ENCODE measurements at regions not wholly inside any gene's neighbourhood (a gene's known extent, or its start where the extent isn't known, plus 50 kb on each side); places are given as distances from the start of the nearest gene placed in this dataset.

GRCh38 chr9:80646211-80646610 lies 1043.1 kb downstream of the TLE1 start:
- WGBS, result 91% methylated on average over 4 of the region's 4 CpGs

DNA sequence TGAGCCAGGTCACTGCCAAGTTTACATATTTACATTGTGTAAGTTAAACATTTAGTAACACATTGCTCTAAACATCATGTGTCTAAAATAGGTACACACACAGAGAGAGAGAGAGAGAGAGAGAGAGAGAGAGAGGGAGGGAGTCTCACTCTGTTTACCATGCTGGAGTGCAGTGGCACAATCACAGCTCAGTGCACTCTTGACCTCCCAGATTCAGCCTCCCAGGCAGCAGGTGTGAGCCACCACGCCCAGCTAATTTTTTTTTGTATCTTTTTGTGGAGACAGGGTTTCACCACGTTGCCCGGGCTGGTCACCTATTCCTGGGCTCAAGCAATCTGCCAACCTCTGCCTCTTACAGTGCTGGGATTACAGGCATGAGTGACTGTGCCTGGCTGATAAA lies 1045.3 kb downstream of the TLE1 start:
- Histone ChIP-seq H3K4me1 (ENCODE audit: control insufficient read depth in 2 of 2, insufficient read depth in 2 of 2, low read length in 2 of 2) (no peaks in the 10 kb centered on the region), H3K27me3 (ENCODE audit: control insufficient read depth in 2 of 2, insufficient read depth in 1 of 2, low read length in 1 of 2) (no peaks in the 10 kb centered on the region), H3K4me3 (ENCODE audit: low read length in 2 of 2) (no peak overlapping the region), H3K27ac (ENCODE audit: low read depth in 1 of 2, low read length in 1 of 2) (no peak overlapping the region), H3K36me3 (ENCODE audit: control insufficient read depth in 2 of 2, insufficient read depth in 2 of 2, low read length in 1 of 2) (no peaks in the 10 kb centered on the region), H3K9me3 (ENCODE audit: control insufficient read depth in 2 of 2, insufficient read depth in 1 of 2, low read length in 1 of 2) (no peaks in the 10 kb centered on the region)
- WGBS, result 92% methylated on average over 3 of the region's 3 CpGs
- DNase-seq (ENCODE audit: low read depth in 6 of 9, low spot score in 9 of 9), result no peak

More at GRCh38 chr9:80646211-80646610, 1043.1 kb downstream of the TLE1 start:
- no peaks in the 10 kb centered on the region for H3K36me3 ChIP-seq (ENCODE audit: control insufficient read depth in 2 of 2, insufficient read depth in 2 of 2, low read length in 1 of 2)
- H3K4me1 ChIP-seq (ENCODE audit: control insufficient read depth in 2 of 2, insufficient read depth in 2 of 2, low read length in 2 of 2), result no peaks in the 10 kb centered on the region
- H3K9me3 ChIP-seq (ENCODE audit: control insufficient read depth in 2 of 2, insufficient read depth in 1 of 2, low read length in 1 of 2), result no peaks in the 10 kb centered on the region
- H3K27ac ChIP-seq (ENCODE audit: low read depth in 1 of 2, low read length in 1 of 2), result no peak overlapping the region
- no peak for DNase-seq (ENCODE audit: low read depth in 6 of 9, low spot score in 9 of 9)
- no peak overlapping the region for H3K4me3 ChIP-seq (ENCODE audit: low read length in 2 of 2)
- H3K27me3 ChIP-seq (ENCODE audit: control insufficient read depth in 2 of 2, insufficient read depth in 1 of 2, low read length in 1 of 2), result no peaks in the 10 kb centered on the region

DNA sequence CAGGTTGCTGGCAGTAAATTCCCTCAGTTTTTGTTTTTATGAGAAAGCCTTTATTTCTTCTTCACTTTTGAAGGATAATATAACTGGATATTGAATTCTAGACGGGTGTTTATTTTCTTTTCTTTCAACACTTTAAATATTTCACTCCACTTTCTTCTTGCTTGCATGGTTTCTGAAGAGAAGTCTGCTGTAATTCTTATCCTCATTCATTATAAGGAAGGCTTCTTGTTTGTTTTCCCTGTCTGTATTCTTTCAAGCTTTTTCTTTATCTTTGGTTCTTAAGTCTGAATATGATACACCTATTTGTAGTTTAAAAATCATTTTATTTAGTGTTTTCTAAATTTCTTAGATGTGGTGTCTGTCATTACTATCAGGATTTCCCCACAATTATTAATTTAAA lies 1054.3 kb downstream of the TLE1 start:
- no peaks in the 10 kb centered on the region for H3K36me3 ChIP-seq (ENCODE audit: control insufficient read depth in 2 of 2, insufficient read depth in 2 of 2, low read length in 1 of 2)
- WGBS, result 94% methylated on average over 1 of the region's 1 CpG
- no peaks in the 10 kb centered on the region for H3K4me1 ChIP-seq (ENCODE audit: control insufficient read depth in 2 of 2, insufficient read depth in 2 of 2, low read length in 2 of 2)
- H3K27ac ChIP-seq (ENCODE audit: low read depth in 1 of 2, low read length in 1 of 2), result no peak overlapping the region
- no peak for DNase-seq (ENCODE audit: low read depth in 6 of 9, low spot score in 9 of 9)
- H3K4me3 ChIP-seq (ENCODE audit: low read length in 2 of 2), result no peak overlapping the region
- H3K27me3 ChIP-seq (ENCODE audit: control insufficient read depth in 2 of 2, insufficient read depth in 1 of 2, low read length in 1 of 2), result no peaks in the 10 kb centered on the region
- no peaks in the 10 kb centered on the region for H3K9me3 ChIP-seq (ENCODE audit: control insufficient read depth in 2 of 2, insufficient read depth in 1 of 2, low read length in 1 of 2)

GRCh38 chr9:80632041-80632440 lies 1057.3 kb downstream of the TLE1 start:
- DNase-seq (ENCODE audit: low read depth in 6 of 9, low spot score in 9 of 9), result no peak
- Histone ChIP-seq H3K4me1 (ENCODE audit: control insufficient read depth in 2 of 2, insufficient read depth in 2 of 2, low read length in 2 of 2) (no peaks in the 10 kb centered on the region), H3K36me3 (ENCODE audit: control insufficient read depth in 2 of 2, insufficient read depth in 2 of 2, low read length in 1 of 2) (no peaks in the 10 kb centered on the region), H3K4me3 (ENCODE audit: low read length in 2 of 2) (no peak overlapping the region), H3K27me3 (ENCODE audit: control insufficient read depth in 2 of 2, insufficient read depth in 1 of 2, low read length in 1 of 2) (no peaks in the 10 kb centered on the region), H3K9me3 (ENCODE audit: control insufficient read depth in 2 of 2, insufficient read depth in 1 of 2, low read length in 1 of 2) (no peaks in the 10 kb centered on the region), H3K27ac (ENCODE audit: low read depth in 1 of 2, low read length in 1 of 2) (no peak overlapping the region)

DNA sequence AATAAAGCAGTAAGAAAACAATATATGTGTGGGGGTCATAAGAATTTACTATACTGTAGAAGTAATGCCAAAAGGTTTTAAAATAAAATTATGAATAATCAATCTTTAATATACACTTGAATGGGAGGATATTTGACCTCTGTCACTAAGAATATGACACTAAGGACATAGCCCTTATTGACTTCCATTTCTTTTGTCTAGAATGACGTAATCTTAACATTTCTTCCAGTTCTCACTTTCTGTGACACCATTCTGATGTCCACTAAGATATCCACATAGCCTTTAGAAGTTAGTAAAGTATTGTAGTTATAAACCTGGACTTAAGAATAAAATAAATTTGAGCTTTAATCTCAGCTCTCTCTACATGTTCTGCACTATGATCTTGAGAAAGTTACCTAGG lies 1050.7 kb downstream of the TLE4 start:
- Histone ChIP-seq H3K36me3 (ENCODE audit: control insufficient read depth in 2 of 2, insufficient read depth in 2 of 2, low read length in 1 of 2) (no peaks in the 10 kb centered on the region), H3K27ac (ENCODE audit: low read depth in 1 of 2, low read length in 1 of 2) (no peak overlapping the region), H3K4me3 (ENCODE audit: low read length in 2 of 2) (no peak overlapping the region), H3K9me3 (ENCODE audit: control insufficient read depth in 2 of 2, insufficient read depth in 1 of 2, low read length in 1 of 2) (no peaks in the 10 kb centered on the region), H3K27me3 (ENCODE audit: control insufficient read depth in 2 of 2, insufficient read depth in 1 of 2, low read length in 1 of 2) (no peaks in the 10 kb centered on the region), H3K4me1 (ENCODE audit: control insufficient read depth in 2 of 2, insufficient read depth in 2 of 2, low read length in 2 of 2) (no peaks in the 10 kb centered on the region)
- 88% methylated on average over 1 of the region's 1 CpG for WGBS
- no peak for DNase-seq (ENCODE audit: low read depth in 6 of 9, low spot score in 9 of 9)

DNA sequence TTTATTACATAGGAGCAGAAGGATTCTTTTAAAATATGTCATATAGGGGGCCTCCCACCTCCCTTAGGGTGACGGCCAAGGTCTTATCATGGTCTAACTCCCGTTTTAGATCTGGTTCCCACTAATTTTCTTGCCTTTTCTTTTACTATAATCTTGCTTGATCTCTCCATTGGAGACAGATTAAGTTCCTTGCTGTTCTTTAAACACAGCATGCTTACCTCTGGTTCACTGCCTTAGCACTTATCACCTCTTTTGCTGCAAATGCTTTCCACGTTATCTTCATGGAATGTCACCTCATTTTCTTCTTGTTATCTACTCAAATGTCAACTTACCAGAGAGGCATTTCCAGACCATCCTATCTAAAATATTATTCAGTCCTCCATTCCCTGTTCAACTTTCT lies 1047.6 kb downstream of the TLE4 start:
- H3K4me3 ChIP-seq (ENCODE audit: low read length in 2 of 2), result no peak overlapping the region
- 89% methylated on average over 3 of the region's 3 CpGs for WGBS

GRCh38 chr9:80615964-80616363 lies 1044.2 kb downstream of the TLE4 start:
- H3K4me3 ChIP-seq (ENCODE audit: low read length in 2 of 2), result no peak overlapping the region
- DNase-seq (ENCODE audit: low read depth in 6 of 9, low spot score in 9 of 9), result no peak
- H3K36me3 ChIP-seq (ENCODE audit: control insufficient read depth in 2 of 2, insufficient read depth in 2 of 2, low read length in 1 of 2), result no peaks in the 10 kb centered on the region
- 92% methylated on average over 4 of the region's 4 CpGs for whole genome bisulfite sequencing
- no peak overlapping the region for H3K27ac ChIP-seq (ENCODE audit: low read depth in 1 of 2, low read length in 1 of 2)
- H3K9me3 ChIP-seq (ENCODE audit: control insufficient read depth in 2 of 2, insufficient read depth in 1 of 2, low read length in 1 of 2), result no peaks in the 10 kb centered on the region
- H3K27me3 ChIP-seq (ENCODE audit: control insufficient read depth in 2 of 2, insufficient read depth in 1 of 2, low read length in 1 of 2), result no peaks in the 10 kb centered on the region
- no peaks in the 10 kb centered on the region for H3K4me1 ChIP-seq (ENCODE audit: control insufficient read depth in 2 of 2, insufficient read depth in 2 of 2, low read length in 2 of 2)

More for the DNA sequence above, 1047.6 kb downstream of the TLE4 start:
- Histone ChIP-seq H3K27me3 (ENCODE audit: control insufficient read depth in 2 of 2, insufficient read depth in 1 of 2, low read length in 1 of 2) (no peaks in the 10 kb centered on the region), H3K27ac (ENCODE audit: low read depth in 1 of 2, low read length in 1 of 2) (no peak overlapping the region), H3K4me1 (ENCODE audit: control insufficient read depth in 2 of 2, insufficient read depth in 2 of 2, low read length in 2 of 2) (no peaks in the 10 kb centered on the region), H3K9me3 (ENCODE audit: control insufficient read depth in 2 of 2, insufficient read depth in 1 of 2, low read length in 1 of 2) (no peaks in the 10 kb centered on the region), H3K36me3 (ENCODE audit: control insufficient read depth in 2 of 2, insufficient read depth in 2 of 2, low read length in 1 of 2) (no peaks in the 10 kb centered on the region)
- no peak for DNase-seq (ENCODE audit: low read depth in 6 of 9, low spot score in 9 of 9)

DNA sequence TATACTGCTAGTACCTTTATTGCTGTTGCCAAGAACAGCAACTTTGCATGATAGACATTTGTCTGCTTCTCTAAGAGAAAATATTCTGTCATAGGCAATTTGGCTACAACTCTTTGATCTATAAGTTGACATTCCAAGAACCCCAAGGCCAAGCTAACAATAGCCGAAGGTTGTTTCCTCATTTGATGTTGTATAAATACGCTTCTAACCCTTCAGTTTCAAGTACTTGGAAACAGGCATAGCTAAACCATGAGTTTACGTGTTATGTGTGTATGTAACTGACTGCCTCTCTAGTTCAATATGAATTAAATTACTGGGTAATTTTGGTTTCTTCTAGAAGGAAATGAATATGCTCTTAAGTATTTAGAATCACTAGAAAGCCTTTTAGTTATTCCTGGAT lies 1034.0 kb downstream of the TLE4 start:
- H3K36me3 ChIP-seq (ENCODE audit: control insufficient read depth in 2 of 2, insufficient read depth in 2 of 2, low read length in 1 of 2), result no peaks in the 10 kb centered on the region
- no peaks in the 10 kb centered on the region for H3K4me1 ChIP-seq (ENCODE audit: control insufficient read depth in 2 of 2, insufficient read depth in 2 of 2, low read length in 2 of 2)
- H3K27me3 ChIP-seq (ENCODE audit: control insufficient read depth in 2 of 2, insufficient read depth in 1 of 2, low read length in 1 of 2), result no peaks in the 10 kb centered on the region
- H3K27ac ChIP-seq (ENCODE audit: low read depth in 1 of 2, low read length in 1 of 2), result no peak overlapping the region
- WGBS, result 96% methylated on average over 3 of the region's 3 CpGs
- no peak overlapping the region for H3K4me3 ChIP-seq (ENCODE audit: low read length in 2 of 2)
- H3K9me3 ChIP-seq (ENCODE audit: control insufficient read depth in 2 of 2, insufficient read depth in 1 of 2, low read length in 1 of 2), result no peaks in the 10 kb centered on the region
- DNase-seq (ENCODE audit: low read depth in 6 of 9, low spot score in 9 of 9), result no peak

DNA sequence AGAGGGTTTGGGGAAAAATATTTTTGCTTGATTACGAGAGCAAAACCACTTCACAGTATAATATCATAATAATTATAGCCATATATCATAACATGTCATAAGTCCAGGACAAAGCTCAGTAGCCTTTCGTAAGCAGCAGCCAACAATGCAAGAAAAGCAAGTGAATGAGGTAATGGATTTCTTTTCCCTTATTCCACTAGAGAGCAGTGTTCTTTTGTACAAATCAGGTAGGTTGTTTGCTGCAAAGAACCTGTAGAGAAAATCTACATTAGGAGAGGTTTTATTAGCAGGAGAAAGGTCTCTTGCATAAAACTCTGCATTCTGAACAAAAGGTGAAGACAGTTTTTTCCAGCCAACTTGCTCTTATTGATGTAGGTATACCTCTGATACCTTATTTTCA lies 1033.4 kb downstream of the TLE4 start:
- Histone ChIP-seq H3K4me1 (ENCODE audit: control insufficient read depth in 2 of 2, insufficient read depth in 2 of 2, low read length in 2 of 2) (no peaks in the 10 kb centered on the region), H3K27ac (ENCODE audit: low read depth in 1 of 2, low read length in 1 of 2) (no peak overlapping the region), H3K27me3 (ENCODE audit: control insufficient read depth in 2 of 2, insufficient read depth in 1 of 2, low read length in 1 of 2) (no peaks in the 10 kb centered on the region), H3K9me3 (ENCODE audit: control insufficient read depth in 2 of 2, insufficient read depth in 1 of 2, low read length in 1 of 2) (no peaks in the 10 kb centered on the region), H3K36me3 (ENCODE audit: control insufficient read depth in 2 of 2, insufficient read depth in 2 of 2, low read length in 1 of 2) (no peaks in the 10 kb centered on the region), H3K4me3 (ENCODE audit: low read length in 2 of 2) (no peak overlapping the region)
- peak in 2 of 9 donors; percentile 2 to 28 for DNase-seq (ENCODE audit: low read depth in 6 of 9, low spot score in 9 of 9)
- 73% methylated on average over 2 of the region's 2 CpGs for WGBS

DNA sequence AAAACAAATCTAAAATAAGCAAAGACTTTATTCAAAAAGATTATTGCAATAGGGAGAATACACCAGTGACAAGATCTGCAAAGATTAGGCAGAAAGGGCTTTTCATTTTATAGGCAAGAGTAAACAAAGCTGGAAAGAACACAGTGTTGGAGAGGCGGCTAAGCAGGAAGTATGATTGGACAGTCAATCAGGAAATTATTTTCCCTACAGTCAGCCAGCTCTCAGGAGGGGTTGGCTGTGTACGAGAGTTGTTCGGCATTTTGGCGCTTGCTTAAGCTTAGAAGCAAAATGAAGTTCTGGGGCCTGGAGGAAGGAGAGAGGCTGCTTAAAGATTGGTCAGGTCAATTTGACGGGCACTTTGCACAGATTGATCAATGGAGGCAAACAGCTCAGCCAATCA lies 1030.5 kb downstream of the TLE4 start:
- Histone ChIP-seq H3K36me3 (ENCODE audit: control insufficient read depth in 2 of 2, insufficient read depth in 2 of 2, low read length in 1 of 2) (no peaks in the 10 kb centered on the region), H3K27ac (ENCODE audit: low read depth in 1 of 2, low read length in 1 of 2) (no peak overlapping the region), H3K9me3 (ENCODE audit: control insufficient read depth in 2 of 2, insufficient read depth in 1 of 2, low read length in 1 of 2) (no peaks in the 10 kb centered on the region), H3K27me3 (ENCODE audit: control insufficient read depth in 2 of 2, insufficient read depth in 1 of 2, low read length in 1 of 2) (no peaks in the 10 kb centered on the region), H3K4me1 (ENCODE audit: control insufficient read depth in 2 of 2, insufficient read depth in 2 of 2, low read length in 2 of 2) (no peaks in the 10 kb centered on the region), H3K4me3 (ENCODE audit: low read length in 2 of 2) (no peak overlapping the region)
- DNase-seq (ENCODE audit: low read depth in 6 of 9, low spot score in 9 of 9), result no peak
- WGBS, result 92% methylated on average over 5 of the region's 5 CpGs
